ENCODE measurements at regions not wholly inside any gene's neighbourhood (a gene's known extent, or its start where the extent isn't known, plus 50 kb on each side); places are given as distances from the start of the nearest gene placed in this dataset.
"Not testable (repeated sequence)": the region's sequence is repeated elsewhere in the genome, so short reads cannot be mapped to it uniquely, and the experiment has no call there.

DNA sequence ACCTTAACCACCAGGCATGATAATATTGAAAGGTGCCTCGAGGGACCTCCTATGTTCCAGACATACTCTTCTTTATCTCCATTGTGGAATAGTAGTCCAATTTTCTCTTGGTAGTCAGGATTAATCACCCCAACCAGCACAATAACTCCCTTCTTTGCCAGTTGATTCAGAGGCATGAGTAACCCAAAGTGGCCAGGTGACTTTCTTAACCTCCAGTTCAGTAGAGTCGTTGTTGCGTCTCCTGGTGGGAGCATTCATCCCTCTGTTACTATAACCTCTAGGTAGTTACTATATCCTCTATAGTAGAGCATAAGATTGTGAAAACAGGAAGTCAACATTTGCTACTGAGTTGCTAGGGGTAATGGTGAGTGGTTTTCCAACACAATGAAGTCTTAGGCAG, 842.6 kb downstream of the SPATA31A7 start:
- TF ChIP-seq, protein P1, sequence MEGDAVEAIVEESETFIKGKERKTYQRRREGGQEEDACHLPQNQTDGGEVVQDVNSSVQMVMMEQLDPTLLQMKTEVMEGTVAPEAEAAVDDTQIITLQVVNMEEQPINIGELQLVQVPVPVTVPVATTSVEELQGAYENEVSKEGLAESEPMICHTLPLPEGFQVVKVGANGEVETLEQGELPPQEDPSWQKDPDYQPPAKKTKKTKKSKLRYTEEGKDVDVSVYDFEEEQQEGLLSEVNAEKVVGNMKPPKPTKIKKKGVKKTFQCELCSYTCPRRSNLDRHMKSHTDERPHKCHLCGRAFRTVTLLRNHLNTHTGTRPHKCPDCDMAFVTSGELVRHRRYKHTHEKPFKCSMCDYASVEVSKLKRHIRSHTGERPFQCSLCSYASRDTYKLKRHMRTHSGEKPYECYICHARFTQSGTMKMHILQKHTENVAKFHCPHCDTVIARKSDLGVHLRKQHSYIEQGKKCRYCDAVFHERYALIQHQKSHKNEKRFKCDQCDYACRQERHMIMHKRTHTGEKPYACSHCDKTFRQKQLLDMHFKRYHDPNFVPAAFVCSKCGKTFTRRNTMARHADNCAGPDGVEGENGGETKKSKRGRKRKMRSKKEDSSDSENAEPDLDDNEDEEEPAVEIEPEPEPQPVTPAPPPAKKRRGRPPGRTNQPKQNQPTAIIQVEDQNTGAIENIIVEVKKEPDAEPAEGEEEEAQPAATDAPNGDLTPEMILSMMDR (IDR thresholded peaks at IDR 0.05): not testable (repeated sequence)
- TF ChIP-seq POLR2A (IDR thresholded peaks at IDR 0.05): not testable (repeated sequence)

Measured in right lobe of liver (tissue), 4 donors.